Glomerular endothelial cell (primary cell): ENCODE measurements at regions not wholly inside any gene's neighbourhood (a gene's known extent, or its start where the extent isn't known, plus 50 kb on each side); places are given as distances from the start of the nearest gene placed in this dataset.

Experiments
- DNase-seq: peaks from one replicate; pipeline ENCODE4 v3.0.0-alpha.2; 2011; ENCODE audit warnings: low read depth, low spot score; ENCODE audit errors: extremely low read depth

DNA sequence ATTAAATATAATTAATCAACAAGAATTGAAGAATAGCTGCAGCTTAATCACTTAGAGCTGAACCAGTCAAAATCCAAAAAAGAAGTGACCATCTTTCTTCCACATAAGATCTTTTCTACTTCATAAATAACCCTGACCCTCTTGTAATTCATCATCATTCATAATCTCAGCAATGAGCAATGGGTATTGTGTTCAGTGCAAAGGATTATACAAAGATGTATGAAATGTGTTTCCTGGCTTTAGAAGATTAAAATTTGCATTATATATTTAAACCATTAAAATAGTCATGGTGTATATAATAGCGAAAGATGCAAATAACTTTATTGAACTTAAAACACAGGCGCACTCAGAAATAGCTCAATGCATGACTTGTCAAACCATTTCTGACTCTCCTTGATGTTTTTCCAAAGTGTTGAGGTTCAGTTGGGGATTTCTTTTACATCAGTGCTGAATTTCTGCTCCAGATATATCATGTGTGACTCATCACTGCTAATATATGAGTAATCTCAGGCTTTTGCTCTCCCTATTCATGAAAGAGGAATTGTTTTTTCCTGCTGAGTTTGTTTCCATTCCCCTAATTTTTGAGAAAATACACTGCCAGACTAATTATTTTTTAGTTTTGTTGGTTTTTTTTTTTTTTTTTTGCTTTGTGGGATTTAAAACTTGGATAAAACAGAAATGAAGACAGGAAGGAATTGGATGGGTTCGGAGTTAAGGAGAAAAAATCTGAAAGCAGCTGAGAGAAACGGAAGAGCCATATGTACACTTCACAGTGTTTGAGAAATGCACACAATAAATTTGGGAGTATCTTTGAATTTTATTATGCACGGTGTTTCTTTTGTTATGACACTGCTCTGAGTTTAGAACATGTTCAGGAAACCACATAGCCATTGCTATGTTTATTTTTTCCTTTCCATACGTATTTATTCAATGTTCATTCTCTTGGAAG, 290.1 kb upstream of the PCDH7 start:
- DNase-seq = peak; percentile 25

DNA sequence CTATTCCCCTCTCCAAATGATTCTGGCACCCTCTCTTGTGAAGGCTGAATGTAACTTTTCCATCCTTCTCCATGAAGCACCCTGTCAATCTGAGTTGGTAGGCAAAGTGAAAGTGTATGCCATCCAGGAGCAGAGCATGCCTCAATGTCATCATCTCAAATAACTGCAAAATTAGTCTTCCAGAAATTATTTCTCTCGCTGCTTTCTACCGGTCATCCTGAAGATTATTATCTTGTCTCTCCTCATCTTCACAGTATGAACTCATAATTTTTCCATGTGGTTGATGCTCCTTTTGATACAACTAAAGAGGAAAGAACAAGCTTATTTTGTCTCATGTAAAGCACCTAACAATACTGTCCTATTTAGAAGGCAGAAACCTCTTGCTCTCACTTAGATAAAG, 285.5 kb upstream of the PCDH7 start:
- DNase-seq = no peak

DNA sequence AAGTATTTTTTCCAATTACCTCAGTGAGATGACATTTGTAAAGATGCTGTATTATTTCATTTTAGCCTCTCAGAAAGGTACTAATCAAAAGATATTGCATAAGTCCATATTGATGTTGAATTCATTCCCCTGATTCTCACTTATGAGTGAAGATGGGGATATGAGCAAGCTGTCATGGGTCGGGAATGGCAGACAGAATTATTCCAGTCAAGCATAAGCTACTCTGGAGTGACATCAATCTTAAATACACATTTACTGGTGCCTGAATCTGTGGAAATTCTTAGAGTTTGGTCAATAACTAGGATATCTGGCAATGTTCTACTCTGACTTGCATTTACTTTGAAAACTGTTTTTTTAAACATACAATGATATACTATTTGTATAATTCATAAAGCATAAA, 283.8 kb upstream of the PCDH7 start:
- no peak for DNase-seq

DNA sequence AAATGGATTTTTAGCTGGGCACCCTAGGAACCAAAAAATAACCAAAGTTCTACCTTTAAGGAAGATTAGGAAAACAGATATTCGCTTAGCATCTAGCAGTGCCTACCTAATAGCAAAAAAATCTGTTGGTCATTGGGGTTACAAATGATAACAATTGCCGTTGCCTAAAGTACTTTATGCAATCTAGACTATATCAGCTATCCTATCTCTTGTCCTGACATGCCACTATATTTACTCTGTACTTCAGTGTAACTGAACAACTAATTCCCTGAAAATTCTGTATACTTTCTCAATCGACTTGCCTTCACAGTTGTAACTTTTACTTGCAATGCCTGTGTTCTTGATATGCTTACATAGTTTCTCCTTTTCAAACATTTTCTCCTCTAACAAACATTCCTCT, 282.9 kb upstream of the PCDH7 start:
- no peak for DNase-seq

DNA sequence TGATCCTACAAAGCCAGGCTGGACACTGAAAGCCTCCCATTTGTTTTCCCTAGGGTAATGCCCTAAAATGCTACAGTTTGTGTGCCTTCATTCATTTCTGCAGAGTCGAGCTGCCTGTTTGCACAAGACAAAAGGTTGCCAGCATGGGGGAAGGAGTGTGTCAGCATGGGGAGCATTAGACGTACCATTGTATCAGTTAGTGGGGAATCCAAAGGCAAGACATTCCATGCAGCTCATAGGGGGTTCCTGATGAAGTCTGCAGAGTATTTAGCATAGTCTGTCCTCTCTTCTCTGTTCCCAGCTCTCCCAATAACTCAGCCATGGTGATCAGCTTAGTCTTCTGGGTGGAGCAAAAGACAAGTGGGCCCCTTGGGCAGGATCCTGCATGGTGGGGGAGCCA, 276.9 kb upstream of the PCDH7 start:
- no peak for DNase-seq

DNA sequence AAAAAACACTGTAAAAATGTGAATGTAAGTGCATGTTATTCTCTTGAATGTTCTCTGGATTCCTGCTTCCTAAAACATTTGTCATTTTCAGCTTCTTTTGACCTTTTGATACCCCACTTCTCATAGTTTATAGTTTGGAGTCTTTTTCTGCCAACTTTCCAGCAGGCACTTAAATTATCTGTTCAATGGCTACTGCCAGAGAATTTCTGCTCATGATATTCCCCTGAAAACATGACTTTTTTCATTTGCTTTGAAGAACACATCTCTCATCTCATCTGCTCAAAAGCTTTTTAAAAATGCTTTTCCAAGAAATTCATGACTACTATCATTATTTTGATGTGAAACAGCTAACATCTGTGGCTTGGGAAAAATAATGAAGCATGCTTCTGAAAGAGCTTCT, 269.7 kb upstream of the PCDH7 start:
- no peak for DNase-seq

DNA sequence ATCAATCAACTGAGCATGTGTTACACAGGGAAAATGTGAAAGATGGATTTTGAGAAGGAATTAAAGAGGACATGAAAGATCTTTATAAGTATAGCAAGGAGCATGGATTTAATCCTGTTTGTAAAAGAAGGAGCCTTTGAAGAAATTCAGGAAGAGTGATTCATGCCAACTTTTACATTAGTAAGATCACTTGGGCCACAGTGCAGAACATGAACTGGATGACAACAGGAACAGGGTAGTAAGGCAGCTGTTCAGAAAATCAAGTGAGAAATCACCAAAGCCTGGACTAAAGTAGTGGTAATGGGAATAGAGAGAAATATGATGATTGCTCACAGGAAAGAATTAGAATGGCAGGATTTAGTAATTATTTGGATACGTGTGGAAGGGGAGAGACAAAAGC, 265.7 kb upstream of the PCDH7 start:
- DNase-seq = no peak

DNA sequence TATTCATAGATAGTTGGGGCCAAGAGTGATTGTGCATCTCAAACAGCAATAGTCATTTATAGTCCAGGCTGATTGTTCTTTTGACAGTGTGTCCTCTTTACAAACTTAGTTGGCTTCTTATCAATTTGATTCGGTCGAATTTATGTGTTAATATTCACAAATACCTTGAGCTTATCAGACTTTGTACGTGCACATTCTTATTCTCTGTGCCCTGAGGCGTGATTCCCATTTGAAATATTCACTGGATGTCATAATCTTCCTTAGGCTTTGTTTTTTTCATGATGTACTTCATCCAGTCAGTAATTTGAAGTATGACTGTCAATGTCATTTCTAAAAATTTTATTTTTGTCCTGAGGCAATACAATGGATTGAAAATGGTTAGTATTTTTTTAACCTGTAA, 263.5 kb upstream of the PCDH7 start:
- DNase-seq = no peak

DNA sequence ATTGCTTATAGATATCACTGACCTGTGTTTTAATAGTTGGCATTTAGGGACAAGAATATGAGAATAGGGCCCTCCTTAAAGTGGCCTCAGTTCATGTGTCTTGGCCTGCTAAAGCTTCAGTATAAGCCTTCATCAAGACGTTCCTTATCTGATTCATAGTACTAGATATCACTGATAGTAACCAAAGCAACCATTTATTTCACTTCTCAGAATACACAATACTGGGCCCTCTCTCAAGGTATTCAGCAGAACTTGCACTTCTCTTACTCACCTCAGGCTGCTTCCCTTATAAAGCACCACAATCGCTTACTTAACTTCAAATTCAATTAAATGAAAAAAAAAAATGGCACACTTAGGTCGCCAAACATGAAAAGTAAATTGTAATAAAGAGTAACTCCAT, 259.4 kb upstream of the PCDH7 start:
- DNase-seq = no peak

DNA sequence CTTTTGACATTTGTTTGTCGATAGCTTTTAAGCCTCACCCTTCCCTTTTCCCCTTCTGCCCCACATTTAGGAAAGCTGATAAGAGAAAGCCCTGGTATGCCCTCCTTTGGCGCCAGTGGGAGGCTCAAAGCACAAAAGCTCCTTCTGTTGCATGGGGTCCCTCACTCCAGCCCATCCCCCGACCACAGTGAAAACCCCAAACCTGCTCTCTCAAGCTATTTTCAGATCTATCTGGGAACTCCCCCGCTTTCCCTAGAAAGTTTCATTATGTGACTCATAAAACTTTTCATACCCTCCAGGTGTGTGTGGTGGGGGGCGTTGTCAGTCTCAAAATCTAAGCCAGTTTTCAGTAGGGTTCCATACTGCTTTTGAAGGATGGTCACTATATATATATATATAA, 259.0 kb upstream of the PCDH7 start:
- DNase-seq = no peak

DNA sequence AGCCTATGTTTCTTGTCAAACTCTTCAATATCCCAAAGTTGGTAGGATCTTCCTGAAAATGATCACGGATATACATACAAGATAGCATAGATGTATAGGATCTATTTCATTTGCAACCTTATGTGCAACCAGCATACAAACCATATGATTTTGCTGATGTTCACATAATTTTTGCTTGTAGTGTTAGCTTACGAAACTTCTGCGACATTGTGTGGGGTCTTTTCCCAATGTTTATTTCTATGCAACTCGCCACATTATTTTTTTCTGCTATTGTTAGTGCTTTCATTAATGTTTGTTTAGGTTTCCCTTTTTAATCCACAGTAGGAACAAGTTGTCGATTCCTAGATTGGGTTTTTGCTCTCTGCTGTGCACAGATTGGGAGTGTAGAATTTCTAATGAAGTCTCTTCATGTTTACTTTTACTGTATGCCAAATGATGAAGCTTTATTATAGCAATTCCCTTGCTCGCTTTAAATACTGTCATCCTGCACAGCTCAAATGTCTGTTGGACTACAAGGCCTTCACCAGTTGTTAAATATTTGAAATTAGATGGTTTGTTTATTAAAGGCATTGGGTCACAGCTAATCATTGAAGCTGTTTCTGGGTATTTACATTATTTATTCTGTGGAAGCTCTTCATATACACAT, 257.6 kb upstream of the PCDH7 start:
- DNase-seq = no peak

DNA sequence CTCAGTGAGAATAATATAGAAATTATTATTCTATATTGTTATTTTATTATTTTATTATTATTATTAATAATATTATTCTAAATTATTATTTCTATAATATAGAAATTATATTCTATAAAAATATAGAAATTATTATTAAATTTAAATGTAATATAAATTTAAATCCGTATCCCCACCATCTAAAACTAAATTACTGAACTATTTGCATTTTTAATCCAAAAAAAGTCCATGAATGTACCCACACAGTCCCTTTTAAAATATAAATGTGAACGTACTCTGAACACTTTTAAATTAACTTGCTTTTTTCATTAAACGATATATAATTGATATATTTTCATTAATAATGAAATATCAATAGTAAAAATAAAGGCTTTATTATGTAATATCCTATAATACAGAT, 248.3 kb upstream of the PCDH7 start:
- DNase-seq = no peak

DNA sequence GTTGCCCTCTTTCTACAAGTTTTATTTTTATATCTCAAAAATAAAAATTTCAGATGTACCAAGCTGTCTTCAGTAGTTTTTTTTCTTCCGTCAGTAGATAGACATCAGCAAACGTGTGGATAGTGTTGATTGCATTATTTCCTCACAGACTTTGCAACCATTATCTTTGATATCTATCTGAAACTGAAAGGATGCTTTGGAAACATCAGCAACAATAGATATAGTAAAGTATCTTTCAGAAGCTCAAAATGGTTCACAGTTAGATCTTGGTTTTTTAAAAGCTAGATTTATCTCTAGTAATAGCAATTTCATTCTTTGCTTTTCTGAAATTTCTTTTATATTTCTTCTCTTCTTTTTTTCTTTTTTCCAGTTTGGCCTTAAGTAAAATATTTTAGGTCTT, 246.9 kb upstream of the PCDH7 start:
- DNase-seq = no peak

DNA sequence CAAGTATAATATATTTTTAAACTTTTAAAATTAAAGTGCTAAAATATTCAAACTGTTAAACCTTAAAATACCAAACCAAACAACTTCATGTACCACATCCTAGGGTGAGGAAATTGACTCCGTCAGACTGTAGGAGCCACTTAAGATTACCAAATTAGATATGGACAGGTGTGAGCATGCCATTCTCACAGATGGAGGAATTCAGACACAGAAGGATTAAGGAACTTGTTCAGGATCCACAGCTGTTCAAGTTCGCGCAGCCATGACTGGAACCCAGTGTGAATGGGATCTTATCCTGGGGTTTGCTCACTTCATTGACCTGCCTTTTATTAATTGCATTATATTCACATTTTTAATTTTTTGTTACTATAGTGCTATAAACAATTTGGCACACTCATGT, 224.9 kb upstream of the PCDH7 start:
- DNase-seq = no peak

DNA sequence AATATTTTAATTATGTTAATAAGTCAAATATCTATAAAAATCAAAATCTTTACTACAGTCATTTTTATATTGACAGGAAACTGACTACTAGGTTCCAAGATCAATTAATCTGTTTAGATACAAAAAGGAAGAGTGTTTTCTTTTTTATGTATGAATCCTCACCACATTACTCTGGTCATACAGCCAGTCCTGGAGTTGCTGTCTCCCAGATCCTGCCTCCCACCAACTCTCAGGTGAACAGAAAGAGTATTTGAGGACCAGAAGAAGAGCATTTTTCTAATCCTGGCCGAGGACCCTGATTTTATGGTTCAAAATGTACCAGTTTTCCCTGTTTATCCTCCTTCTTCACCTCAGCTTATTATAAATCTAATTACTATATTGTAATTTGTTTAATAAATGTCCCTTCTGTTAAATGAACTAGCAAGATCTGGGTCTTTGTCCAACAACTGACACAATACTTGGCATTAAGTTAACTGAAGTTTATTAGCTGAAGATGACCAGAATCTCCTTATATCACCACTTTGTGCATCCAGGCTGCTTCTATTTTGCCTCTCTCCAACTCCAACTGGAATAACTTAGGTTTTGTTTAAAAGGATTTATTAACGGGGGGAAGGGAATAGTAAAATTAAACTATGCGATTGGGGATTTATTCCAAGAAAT, 224.4 kb upstream of the PCDH7 start:
- DNase-seq = no peak

DNA sequence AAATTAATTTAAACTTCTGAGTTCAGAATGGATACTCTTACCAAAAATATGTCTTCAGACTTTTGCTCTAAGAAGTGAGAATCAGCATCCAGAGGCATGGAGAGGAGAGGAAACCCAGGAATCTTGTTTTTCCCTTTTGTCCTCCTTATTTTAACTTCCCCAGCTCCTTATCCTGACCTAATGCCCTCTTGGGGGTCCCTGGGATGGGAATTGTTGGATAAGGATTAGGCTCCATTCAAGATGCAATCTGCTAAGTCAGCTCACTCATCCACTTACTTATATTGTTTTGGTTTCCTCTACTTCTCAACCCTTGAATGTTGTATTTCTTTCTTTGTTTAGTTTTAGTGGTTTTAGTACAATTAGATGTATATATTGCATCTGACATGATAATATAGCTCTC, 208.4 kb upstream of the PCDH7 start:
- DNase-seq = no peak

DNA sequence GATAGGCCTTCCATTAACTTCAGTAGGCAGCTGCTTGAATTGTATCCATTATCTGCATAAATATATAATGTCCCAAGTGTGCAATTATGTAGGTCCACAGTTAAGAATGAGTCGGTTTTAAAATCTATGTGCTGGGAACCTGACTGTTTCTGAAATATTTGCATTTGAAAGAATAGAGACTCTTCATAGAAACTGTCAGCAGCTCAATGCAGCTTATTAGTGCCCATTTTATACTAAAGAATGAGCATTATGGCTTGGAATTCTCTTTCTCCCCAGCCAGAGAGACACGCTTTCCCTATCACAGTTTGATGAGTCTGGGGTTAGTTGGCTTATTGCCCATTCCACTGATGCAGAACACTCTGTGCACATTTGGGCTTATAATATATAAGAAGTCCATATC, 202.0 kb upstream of the PCDH7 start:
- DNase-seq = no peak

DNA sequence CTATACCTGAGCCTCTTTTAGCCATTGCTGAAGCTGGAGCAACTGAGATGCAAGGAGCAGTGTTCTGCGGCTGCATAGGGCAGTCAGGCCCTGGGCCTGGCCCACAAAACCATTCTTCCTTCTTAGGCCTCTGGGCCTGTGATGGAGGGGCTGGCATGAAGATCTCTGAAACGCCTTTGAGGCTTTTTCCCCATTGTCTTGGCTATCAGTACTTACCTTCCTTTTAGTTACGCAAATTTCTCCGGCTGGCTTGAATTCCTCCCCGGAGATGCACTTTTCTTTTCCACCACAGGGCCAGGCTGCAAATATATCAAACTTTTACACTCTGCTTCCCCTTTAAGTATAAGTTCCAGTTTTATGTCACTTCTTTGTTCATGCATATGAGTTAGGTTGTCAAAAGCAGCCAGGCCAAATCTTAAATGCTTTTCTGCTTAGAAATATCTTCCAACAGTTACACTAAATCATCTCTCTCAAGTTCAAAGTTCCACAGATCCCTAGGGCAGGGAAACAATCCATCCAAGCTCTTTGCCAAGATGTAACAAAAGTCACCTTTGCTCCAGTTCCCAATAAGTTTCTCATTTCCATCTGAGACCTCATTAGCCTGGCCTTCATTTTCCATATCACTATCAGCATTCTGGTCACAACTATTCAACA, 194.4 kb upstream of the PCDH7 start:
- DNase-seq = no peak

DNA sequence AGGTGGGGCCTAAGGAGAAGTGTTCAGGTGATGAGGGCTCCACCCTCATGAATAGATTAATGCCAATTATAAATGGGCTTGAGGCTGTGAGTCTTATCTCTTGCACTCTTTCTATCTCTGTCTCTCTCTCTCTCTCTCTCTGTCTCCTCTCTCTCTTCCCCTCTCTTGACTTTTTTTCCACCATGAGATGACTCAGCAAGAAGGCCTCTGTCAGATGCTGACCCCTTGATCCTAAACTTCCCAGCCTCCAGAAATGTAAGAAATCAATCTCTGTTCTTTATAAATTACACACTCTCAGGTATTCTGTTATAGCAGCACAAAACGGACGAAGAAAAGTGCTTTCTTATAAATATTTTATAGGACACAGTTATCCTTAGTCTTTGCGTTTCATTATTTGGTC, 184.9 kb upstream of the PCDH7 start:
- DNase-seq = no peak

DNA sequence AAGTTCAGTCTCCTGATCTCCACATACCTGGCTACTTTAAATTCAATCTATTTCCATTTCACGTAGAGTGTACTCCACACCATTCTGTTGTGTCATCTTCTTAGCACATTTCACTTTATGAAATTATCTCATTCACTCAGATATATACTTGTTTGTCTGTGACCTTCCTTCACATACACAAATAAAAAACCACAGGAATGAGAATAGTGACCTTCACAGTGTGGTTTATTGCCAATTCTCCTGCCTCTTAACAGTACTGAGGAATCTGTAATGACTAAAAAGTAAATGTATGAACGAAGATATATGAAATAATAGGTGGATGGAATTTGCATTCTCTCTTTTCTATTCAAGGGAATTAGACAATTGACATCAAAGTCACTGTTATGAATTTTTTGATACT, 183.9 kb upstream of the PCDH7 start:
- no peak for DNase-seq

DNA sequence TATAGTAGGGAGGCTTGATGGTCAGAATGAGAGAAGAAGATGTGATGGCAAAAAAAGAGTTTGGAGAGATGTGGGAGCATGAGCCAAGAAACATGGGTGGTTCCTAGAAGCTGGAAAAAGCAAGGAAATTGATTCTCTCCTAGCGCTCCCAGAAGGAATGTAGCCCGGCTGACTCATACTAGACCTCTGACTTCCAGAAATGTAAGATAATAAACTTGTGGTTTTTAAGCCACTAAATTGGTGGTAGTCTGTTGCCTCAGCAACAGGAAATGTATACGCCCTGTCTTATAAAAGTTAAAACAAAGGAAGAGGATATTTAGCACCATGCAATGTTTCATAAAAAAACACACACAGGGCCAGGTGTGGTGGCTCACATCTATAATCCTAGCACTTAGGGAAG, 182.7 kb upstream of the PCDH7 start:
- DNase-seq = peak; percentile 69
